ENCODE measurements at regions not wholly inside any gene's neighbourhood (a gene's known extent, or its start where the extent isn't known, plus 50 kb on each side); places are given as distances from the start of the nearest gene placed in this dataset.

DNA sequence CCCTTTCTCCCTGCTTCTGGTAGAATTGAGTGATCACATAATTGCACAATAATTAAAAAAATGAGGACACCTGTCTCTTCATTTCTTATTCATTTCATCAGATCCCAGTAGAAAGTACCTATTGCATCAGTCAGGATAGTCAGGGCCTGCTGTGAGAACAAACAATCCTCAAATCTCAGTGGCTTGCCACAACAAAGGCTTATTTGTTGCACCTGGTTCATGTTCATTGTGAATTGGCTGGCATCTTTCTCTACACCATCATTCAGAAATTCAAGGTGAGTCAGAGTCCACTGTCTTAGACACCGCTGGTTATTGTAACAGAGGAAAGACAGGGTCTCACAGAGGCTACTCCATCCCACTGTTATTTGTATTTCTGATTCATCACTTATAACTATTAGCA, 409.8 kb downstream of the STIM2 start:
- no peak overlapping the region for H3K27ac ChIP-seq (ENCODE audit: low read depth, low read length)
- no peak overlapping the region for H3K9ac ChIP-seq (ENCODE audit: low read length in 5 of 5)
- H3K36me3 ChIP-seq (ENCODE audit: control insufficient read depth in 5 of 5, insufficient read depth in 5 of 5, low read length in 5 of 5) = no peaks in the 10 kb centered on the region
- H3K4me1 ChIP-seq (ENCODE audit: control insufficient read depth in 5 of 5, insufficient read depth in 5 of 5, low read length in 5 of 5) = no peaks in the 10 kb centered on the region
- peaks cover 0 to 3% (median 0%) of the 10 kb centered on the region in 5 donors for H3K9me3 ChIP-seq (ENCODE audit: control insufficient read depth in 5 of 5, low read length in 5 of 5)
- no peak overlapping the region for H3K4me3 ChIP-seq (ENCODE audit: low read depth in 1 of 5, low read length in 5 of 5)
- peaks cover 0 to 3% (median 0%) of the 10 kb centered on the region in 5 donors for H3K27me3 ChIP-seq (ENCODE audit: control insufficient read depth in 5 of 5, insufficient read depth in 4 of 5, low read length in 5 of 5)

DNA sequence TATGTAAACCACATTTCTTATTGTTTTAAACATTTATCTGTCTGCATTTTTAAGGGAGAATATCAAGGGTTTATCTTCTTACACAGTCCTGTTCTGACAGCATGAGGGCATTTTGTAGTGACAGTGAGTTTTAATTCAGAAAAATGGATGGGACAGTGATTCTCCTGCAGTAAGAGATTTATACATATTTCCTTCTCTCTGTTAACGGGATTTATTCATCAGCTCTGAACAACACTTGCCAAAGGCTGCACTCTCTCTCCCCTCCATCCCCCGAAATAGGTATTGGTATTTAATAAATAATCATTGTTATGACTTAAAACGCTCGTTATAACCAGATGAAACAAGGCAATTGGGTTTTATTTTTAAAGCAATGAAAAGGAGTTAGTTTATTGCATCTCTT, 410.9 kb downstream of the STIM2 start:
- Histone ChIP-seq H3K27ac (ENCODE audit: low read depth, low read length) (no peak overlapping the region), H3K36me3 (ENCODE audit: control insufficient read depth in 5 of 5, insufficient read depth in 5 of 5, low read length in 5 of 5) (no peaks in the 10 kb centered on the region), H3K4me1 (ENCODE audit: control insufficient read depth in 5 of 5, insufficient read depth in 5 of 5, low read length in 5 of 5) (no peaks in the 10 kb centered on the region), H3K27me3 (ENCODE audit: control insufficient read depth in 5 of 5, insufficient read depth in 4 of 5, low read length in 5 of 5) (peaks cover 0 to 3% (median 0%) of the 10 kb centered on the region in 5 donors), H3K4me3 (ENCODE audit: low read depth in 1 of 5, low read length in 5 of 5) (no peak overlapping the region), H3K9me3 (ENCODE audit: control insufficient read depth in 5 of 5, low read length in 5 of 5) (peaks cover 0 to 3% (median 0%) of the 10 kb centered on the region in 5 donors), H3K9ac (ENCODE audit: low read length in 5 of 5) (no peak overlapping the region)

DNA sequence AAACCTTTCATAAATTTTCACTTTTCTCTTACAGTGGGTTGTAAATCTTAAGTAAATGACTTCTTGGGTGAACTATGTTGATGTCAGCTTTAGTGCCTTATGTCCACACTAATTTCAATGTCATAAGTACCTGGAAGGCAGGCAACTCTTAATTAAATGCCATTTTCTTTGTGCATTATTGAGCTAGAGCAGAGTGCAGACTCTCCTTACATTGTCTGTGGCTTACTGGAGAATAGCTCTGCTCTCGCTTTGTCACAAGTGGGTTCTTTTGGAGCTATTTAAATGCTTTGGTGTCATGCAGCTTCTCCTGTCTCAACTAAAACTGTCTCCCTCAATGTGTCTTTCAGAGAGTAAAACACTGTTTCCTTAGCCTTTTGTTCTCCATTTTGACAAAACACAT, 411.6 kb downstream of the STIM2 start:
- Histone ChIP-seq H3K9me3 (ENCODE audit: control insufficient read depth in 5 of 5, low read length in 5 of 5) (peaks cover 0 to 3% (median 0%) of the 10 kb centered on the region in 5 donors), H3K27ac (ENCODE audit: low read depth, low read length) (no peak overlapping the region), H3K36me3 (ENCODE audit: control insufficient read depth in 5 of 5, insufficient read depth in 5 of 5, low read length in 5 of 5) (no peaks in the 10 kb centered on the region), H3K27me3 (ENCODE audit: control insufficient read depth in 5 of 5, insufficient read depth in 4 of 5, low read length in 5 of 5) (peaks cover 0 to 3% (median 0%) of the 10 kb centered on the region in 5 donors), H3K4me3 (ENCODE audit: low read depth in 1 of 5, low read length in 5 of 5) (no peak overlapping the region), H3K4me1 (ENCODE audit: control insufficient read depth in 5 of 5, insufficient read depth in 5 of 5, low read length in 5 of 5) (no peaks in the 10 kb centered on the region), H3K9ac (ENCODE audit: low read length in 5 of 5) (no peak overlapping the region)

DNA sequence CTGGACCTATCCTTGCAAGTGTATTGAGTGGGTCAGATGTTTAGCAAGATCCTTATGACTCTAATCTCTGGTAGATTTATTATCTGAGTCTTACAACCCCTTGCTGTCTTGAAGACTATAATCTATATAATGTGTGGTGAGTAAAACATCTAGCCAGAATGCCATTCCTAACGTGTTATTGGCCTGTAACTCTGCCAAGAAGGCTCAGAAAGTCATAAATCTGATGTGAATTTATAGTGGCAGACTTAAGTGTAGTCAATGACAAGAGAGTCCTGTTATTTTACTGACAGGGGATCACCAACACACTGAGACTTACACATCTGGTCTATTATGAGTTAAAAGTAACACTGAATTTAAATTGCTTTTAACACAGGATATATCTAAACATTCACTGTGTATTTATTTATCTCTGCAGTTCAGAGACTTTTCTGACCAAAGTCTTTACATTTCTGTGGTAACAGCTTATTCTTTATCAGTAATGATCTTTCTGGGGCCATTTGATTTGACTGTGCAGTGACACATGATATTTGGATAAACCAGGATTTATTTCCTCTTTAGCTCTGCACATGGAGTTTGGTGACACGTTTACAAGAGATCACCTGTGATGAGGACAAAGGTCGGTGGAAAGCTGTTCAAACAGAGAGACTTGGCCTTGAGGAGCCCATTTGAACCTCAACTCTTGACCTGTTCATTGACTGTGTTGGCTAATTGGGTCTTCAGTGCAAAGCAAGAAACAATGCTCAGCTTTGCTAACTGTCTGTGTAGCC, 415.8 kb downstream of the STIM2 start:
- H3K9ac ChIP-seq (ENCODE audit: low read length in 5 of 5) = no peak overlapping the region
- H3K27ac ChIP-seq (ENCODE audit: low read depth, low read length) = no peak overlapping the region
- H3K27me3 ChIP-seq (ENCODE audit: control insufficient read depth in 5 of 5, insufficient read depth in 4 of 5, low read length in 5 of 5) = peaks cover 0 to 3% (median 0%) of the 10 kb centered on the region in 5 donors
- H3K4me3 ChIP-seq (ENCODE audit: low read depth in 1 of 5, low read length in 5 of 5) = no peak overlapping the region
- H3K4me1 ChIP-seq (ENCODE audit: control insufficient read depth in 5 of 5, insufficient read depth in 5 of 5, low read length in 5 of 5) = no peaks in the 10 kb centered on the region
- peaks cover 0 to 3% (median 0%) of the 10 kb centered on the region in 5 donors for H3K9me3 ChIP-seq (ENCODE audit: control insufficient read depth in 5 of 5, low read length in 5 of 5)
- no peaks in the 10 kb centered on the region for H3K36me3 ChIP-seq (ENCODE audit: control insufficient read depth in 5 of 5, insufficient read depth in 5 of 5, low read length in 5 of 5)

DNA sequence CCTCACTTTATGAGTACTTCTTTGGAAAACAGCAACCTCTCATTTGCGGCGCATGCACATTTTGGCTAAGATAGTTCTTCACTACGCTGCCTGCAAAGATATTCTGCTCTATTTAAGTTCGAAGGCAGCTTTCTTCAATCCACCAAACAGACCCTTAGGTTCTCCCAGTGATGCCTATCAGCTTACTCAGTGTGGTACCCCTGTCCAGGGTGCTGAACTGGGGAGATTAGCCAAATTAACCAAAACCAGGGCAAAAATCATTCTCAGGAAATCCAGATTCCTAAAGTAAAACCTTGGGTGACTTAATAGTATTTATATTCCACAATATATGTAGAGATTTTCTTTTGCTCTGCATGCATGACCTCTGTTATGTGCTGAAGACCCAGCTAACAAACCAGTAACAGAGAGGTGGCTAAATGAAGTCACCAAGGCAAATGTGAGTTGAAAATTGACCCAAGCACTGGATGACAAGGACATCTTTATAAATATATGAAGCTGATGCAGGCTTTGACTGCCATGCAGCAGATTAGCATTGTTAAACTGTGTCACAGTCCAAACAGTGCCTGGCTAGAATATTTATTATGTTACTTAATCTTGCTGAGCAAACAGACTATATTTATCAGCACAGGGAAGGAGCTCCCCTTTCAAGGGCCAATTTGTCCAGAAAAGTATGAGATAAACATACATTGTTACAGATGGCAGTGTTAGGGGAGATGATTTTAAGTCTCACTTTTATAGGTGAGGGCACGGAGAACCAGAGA, 418.2 kb downstream of the STIM2 start:
- no peak overlapping the region for H3K4me3 ChIP-seq (ENCODE audit: low read depth in 1 of 5, low read length in 5 of 5)
- peaks cover 0 to 3% (median 0%) of the 10 kb centered on the region in 5 donors for H3K27me3 ChIP-seq (ENCODE audit: control insufficient read depth in 5 of 5, insufficient read depth in 4 of 5, low read length in 5 of 5)
- H3K36me3 ChIP-seq (ENCODE audit: control insufficient read depth in 5 of 5, insufficient read depth in 5 of 5, low read length in 5 of 5) = no peaks in the 10 kb centered on the region
- peaks cover 0 to 3% (median 0%) of the 10 kb centered on the region in 5 donors for H3K9me3 ChIP-seq (ENCODE audit: control insufficient read depth in 5 of 5, low read length in 5 of 5)
- no peaks in the 10 kb centered on the region for H3K4me1 ChIP-seq (ENCODE audit: control insufficient read depth in 5 of 5, insufficient read depth in 5 of 5, low read length in 5 of 5)
- no peak overlapping the region for H3K9ac ChIP-seq (ENCODE audit: low read length in 5 of 5)
- H3K27ac ChIP-seq (ENCODE audit: low read depth, low read length) = no peak overlapping the region

DNA sequence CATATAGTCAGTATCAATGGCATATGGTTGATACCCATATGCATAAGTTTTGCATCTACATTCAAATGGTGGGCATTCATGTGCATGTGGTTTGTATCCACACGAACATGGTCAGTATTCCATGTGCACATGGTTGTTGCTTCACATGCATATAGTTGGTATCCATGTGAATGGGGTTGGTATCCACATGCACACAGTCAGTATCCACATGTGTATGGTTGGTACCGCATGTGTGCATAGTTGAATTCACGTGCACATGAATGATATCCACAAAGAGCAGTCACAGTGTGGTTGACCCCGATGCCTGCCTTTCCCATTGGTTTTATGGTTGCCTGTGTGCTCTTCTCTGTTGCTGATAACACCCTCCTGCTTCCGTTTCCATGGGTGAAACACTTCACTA, 427.9 kb downstream of the STIM2 start:
- H3K4me3 ChIP-seq (ENCODE audit: low read depth in 1 of 5, low read length in 5 of 5) = no peak overlapping the region
- H3K9ac ChIP-seq (ENCODE audit: low read length in 5 of 5) = no peak overlapping the region
- no peaks in the 10 kb centered on the region for H3K4me1 ChIP-seq (ENCODE audit: control insufficient read depth in 5 of 5, insufficient read depth in 5 of 5, low read length in 5 of 5)
- H3K27ac ChIP-seq (ENCODE audit: low read depth, low read length) = no peak overlapping the region
- H3K9me3 ChIP-seq (ENCODE audit: control insufficient read depth in 5 of 5, low read length in 5 of 5) = no peaks in the 10 kb centered on the region
- H3K27me3 ChIP-seq (ENCODE audit: control insufficient read depth in 5 of 5, insufficient read depth in 4 of 5, low read length in 5 of 5) = no peaks in the 10 kb centered on the region
- no peaks in the 10 kb centered on the region for H3K36me3 ChIP-seq (ENCODE audit: control insufficient read depth in 5 of 5, insufficient read depth in 5 of 5, low read length in 5 of 5)

DNA sequence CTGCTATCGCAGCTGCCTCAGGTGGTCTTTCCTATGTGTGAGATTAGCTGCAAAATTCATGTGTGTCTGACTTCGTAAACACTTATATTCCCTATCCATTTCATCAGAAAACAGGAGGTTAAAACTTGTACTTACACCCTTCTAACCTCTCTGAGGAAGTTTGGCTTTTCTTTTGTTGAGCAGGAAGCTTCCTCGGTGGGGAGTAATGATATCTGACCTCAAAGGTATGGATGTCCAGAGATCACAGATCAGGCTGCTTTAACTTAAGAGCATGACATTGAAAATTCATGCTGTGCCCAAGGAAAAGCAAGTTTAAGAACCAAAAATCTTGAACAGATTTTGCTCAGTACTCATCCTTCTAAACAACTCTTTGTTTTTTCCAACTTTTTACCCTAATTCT, 429.1 kb downstream of the STIM2 start:
- Histone ChIP-seq H3K9ac (ENCODE audit: low read length in 5 of 5) (no peak overlapping the region), H3K4me3 (ENCODE audit: low read depth in 1 of 5, low read length in 5 of 5) (no peak overlapping the region), H3K4me1 (ENCODE audit: control insufficient read depth in 5 of 5, insufficient read depth in 5 of 5, low read length in 5 of 5) (no peaks in the 10 kb centered on the region), H3K9me3 (ENCODE audit: control insufficient read depth in 5 of 5, low read length in 5 of 5) (no peaks in the 10 kb centered on the region), H3K27me3 (ENCODE audit: control insufficient read depth in 5 of 5, insufficient read depth in 4 of 5, low read length in 5 of 5) (no peaks in the 10 kb centered on the region), H3K27ac (ENCODE audit: low read depth, low read length) (no peak overlapping the region), H3K36me3 (ENCODE audit: control insufficient read depth in 5 of 5, insufficient read depth in 5 of 5, low read length in 5 of 5) (no peaks in the 10 kb centered on the region)

DNA sequence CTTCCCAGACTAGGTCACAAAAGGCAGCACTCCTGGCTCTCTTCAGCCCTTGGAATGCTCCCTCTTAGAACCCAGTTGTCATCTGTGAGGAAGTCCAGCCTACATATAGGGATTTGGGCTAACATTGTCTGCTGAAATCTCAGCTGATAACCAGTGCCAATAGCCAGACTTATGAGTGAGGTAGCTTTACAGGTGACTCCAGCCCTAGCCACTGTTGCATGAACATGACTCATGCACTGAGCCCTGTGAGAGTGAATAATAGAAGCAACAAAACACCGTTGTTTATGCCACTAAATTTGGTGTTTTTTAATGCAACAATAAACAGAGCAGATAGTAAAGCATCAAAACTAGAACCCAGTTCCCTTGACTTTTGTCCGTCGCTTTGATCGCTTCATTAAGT, 433.2 kb downstream of the STIM2 start:
- Histone ChIP-seq H3K4me3 (ENCODE audit: low read depth in 1 of 5, low read length in 5 of 5) (no peak overlapping the region), H3K4me1 (ENCODE audit: control insufficient read depth in 5 of 5, insufficient read depth in 5 of 5, low read length in 5 of 5) (no peaks in the 10 kb centered on the region), H3K9me3 (ENCODE audit: control insufficient read depth in 5 of 5, low read length in 5 of 5) (no peaks in the 10 kb centered on the region), H3K36me3 (ENCODE audit: control insufficient read depth in 5 of 5, insufficient read depth in 5 of 5, low read length in 5 of 5) (no peaks in the 10 kb centered on the region), H3K9ac (ENCODE audit: low read length in 5 of 5) (no peak overlapping the region), H3K27me3 (ENCODE audit: control insufficient read depth in 5 of 5, insufficient read depth in 4 of 5, low read length in 5 of 5) (no peaks in the 10 kb centered on the region), H3K27ac (ENCODE audit: low read depth, low read length) (no peak overlapping the region)

DNA sequence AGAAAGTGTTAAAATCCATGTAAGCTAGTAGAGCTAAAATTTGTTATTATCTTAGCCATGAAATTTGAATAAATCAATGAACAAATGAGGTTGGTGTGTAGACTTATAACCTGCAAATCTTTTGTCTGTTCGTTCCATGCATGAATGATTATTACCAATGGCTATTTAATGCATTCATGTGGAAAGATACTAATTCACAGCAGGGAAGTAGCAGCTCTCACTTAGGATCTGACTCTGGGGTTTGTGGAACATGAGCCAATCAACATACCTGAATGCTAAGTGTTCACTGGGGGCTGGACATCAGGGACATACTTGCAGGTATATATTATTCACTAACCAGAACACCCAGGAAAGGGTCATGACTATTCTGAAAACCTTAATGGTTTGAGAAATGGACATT, 444.1 kb downstream of the STIM2 start:
- H3K36me3 ChIP-seq (ENCODE audit: control insufficient read depth in 5 of 5, insufficient read depth in 5 of 5, low read length in 5 of 5) = no peaks in the 10 kb centered on the region
- H3K4me1 ChIP-seq (ENCODE audit: control insufficient read depth in 5 of 5, insufficient read depth in 5 of 5, low read length in 5 of 5) = no peaks in the 10 kb centered on the region
- H3K9me3 ChIP-seq (ENCODE audit: control insufficient read depth in 5 of 5, low read length in 5 of 5) = peaks cover 0 to 12% (median 0%) of the 10 kb centered on the region in 5 donors
- H3K27ac ChIP-seq (ENCODE audit: low read depth, low read length) = no peak overlapping the region
- no peak overlapping the region for H3K4me3 ChIP-seq (ENCODE audit: low read depth in 1 of 5, low read length in 5 of 5)
- H3K27me3 ChIP-seq (ENCODE audit: control insufficient read depth in 5 of 5, insufficient read depth in 4 of 5, low read length in 5 of 5) = no peaks in the 10 kb centered on the region
- no peak overlapping the region for H3K9ac ChIP-seq (ENCODE audit: low read length in 5 of 5)

DNA sequence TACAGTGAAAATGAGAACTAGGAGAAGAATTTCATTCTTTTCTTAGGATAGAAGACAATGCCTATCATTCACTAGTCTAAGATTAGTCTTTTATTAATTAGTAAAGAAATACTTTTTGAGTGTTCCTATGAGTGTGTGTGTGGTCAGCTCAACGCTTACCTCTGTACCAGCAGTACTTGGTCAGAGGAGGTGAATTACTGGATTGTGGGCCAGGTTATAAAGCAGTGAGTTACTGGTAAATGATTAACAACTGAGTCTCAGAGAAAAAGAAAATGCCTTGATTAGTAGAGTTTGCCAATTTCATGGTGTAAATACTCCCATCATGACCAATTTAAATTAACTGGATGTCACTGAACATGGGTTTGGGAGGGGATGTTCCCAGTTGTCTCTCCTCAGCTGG, 444.6 kb downstream of the STIM2 start:
- Histone ChIP-seq H3K36me3 (ENCODE audit: control insufficient read depth in 5 of 5, insufficient read depth in 5 of 5, low read length in 5 of 5) (no peaks in the 10 kb centered on the region), H3K4me3 (ENCODE audit: low read depth in 1 of 5, low read length in 5 of 5) (no peak overlapping the region), H3K4me1 (ENCODE audit: control insufficient read depth in 5 of 5, insufficient read depth in 5 of 5, low read length in 5 of 5) (no peaks in the 10 kb centered on the region), H3K27me3 (ENCODE audit: control insufficient read depth in 5 of 5, insufficient read depth in 4 of 5, low read length in 5 of 5) (no peaks in the 10 kb centered on the region), H3K9ac (ENCODE audit: low read length in 5 of 5) (no peak overlapping the region), H3K9me3 (ENCODE audit: control insufficient read depth in 5 of 5, low read length in 5 of 5) (peaks cover 0 to 12% (median 0%) of the 10 kb centered on the region in 5 donors), H3K27ac (ENCODE audit: low read depth, low read length) (no peak overlapping the region)
